ENCODE measurements at regions not wholly inside any gene's neighbourhood (a gene's known extent, or its start where the extent isn't known, plus 50 kb on each side); places are given as distances from the start of the nearest gene placed in this dataset.

- TF ChIP-seq, protein P1, sequence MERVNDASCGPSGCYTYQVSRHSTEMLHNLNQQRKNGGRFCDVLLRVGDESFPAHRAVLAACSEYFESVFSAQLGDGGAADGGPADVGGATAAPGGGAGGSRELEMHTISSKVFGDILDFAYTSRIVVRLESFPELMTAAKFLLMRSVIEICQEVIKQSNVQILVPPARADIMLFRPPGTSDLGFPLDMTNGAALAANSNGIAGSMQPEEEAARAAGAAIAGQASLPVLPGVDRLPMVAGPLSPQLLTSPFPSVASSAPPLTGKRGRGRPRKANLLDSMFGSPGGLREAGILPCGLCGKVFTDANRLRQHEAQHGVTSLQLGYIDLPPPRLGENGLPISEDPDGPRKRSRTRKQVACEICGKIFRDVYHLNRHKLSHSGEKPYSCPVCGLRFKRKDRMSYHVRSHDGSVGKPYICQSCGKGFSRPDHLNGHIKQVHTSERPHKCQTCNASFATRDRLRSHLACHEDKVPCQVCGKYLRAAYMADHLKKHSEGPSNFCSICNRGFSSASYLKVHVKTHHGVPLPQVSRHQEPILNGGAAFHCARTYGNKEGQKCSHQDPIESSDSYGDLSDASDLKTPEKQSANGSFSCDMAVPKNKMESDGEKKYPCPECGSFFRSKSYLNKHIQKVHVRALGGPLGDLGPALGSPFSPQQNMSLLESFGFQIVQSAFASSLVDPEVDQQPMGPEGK (CRISPR knock-in tag; IDR thresholded peaks at IDR 0.05; ENCODE audit: borderline replicate concordance): no peak
- TF ChIP-seq RARB (CRISPR knock-in tag; IDR thresholded peaks at IDR 0.05): no peak
- no peak for TF ChIP-seq TCF4 (CRISPR knock-in tag; IDR thresholded peaks at IDR 0.05; ENCODE audit: borderline replicate concordance)
- no peak for TF ChIP-seq CSDC2 (CRISPR knock-in tag; IDR thresholded peaks at IDR 0.05)
Observed at GRCh38 chr15:63453186-63453905, 51.0 kb upstream of the USP3 start.
